CD4-positive, alpha-beta T cell (primary cell): ENCODE measurements at regions not wholly inside any gene's neighbourhood (a gene's known extent, or its start where the extent isn't known, plus 50 kb on each side); places are given as distances from the start of the nearest gene placed in this dataset.

ENCODE experiments used
- ATAC-seq: fragments of 200-7000 bp; cut with Tn5 transposase; one replicate; pipeline ENCODE4 v1.10.0; 2022; ENCODE audit warnings: mild to moderate bottlenecking; ENCODE audit not compliant: poor library complexity
- CTCF ChIA-PET: fragments of 350-600 bp; sonication (Branson Sonifier 250); formaldehyde crosslinking; loops from one replicate; lab custom pipeline; 2021; ENCODE audit warnings: antibody characterized with exemption, inconsistent platforms; lab: Charles Lee
- POLR2A ChIA-PET: fragments of 350-600 bp; sonication (Branson Sonifier 250); formaldehyde crosslinking; loops from one replicate; lab custom pipeline; 2021; ENCODE audit warnings: antibody characterized with exemption, inconsistent platforms; lab: Charles Lee
- DNase-seq, 14 experiments: peaks; one replicate each; pipeline ENCODE4 v3.0.0-alpha.2; 2013 to 2020; ENCODE audit warnings: mixed read lengths in 2 of 14
- H3K27ac ChIP-seq, 2 donors: one replicate each; pipeline versions ENCODE4 v1.5.1 to v1.7.0; 2013; ENCODE audit warnings: low read length in 2 of 2, low read depth in 1 of 2, mild to moderate bottlenecking in 1 of 2
- H3K27me3 ChIP-seq, 2 experiments: 1 replicate in 1 of 2; 2 replicates in 1 of 2; pipeline versions ENCODE4 v1.6.1 to v1.7.0; 2013; ENCODE audit warnings: low read length in 2 of 2, control low read depth in 1 of 2, mild to moderate bottlenecking in 1 of 2, moderate library complexity in 1 of 2; ENCODE audit not compliant: insufficient read depth in 2 of 2, control insufficient read depth in 1 of 2
- H3K36me3 ChIP-seq: one replicate; pipeline ENCODE4 v1.6.1; 2013; ENCODE audit warnings: low read length, control low read depth; ENCODE audit not compliant: insufficient read depth
- H3K4me1 ChIP-seq: one replicate; pipeline ENCODE4 v1.6.1; 2013; ENCODE audit warnings: low read length, control low read depth; ENCODE audit not compliant: insufficient read depth
- H3K4me3 ChIP-seq: one replicate; pipeline ENCODE4 v1.5.1; 2013; ENCODE audit warnings: mild to moderate bottlenecking, low read length, moderate library complexity
- H3K9me3 ChIP-seq, 2 experiments: 1 replicate in 1 of 2; 2 replicates in 1 of 2; pipeline versions ENCODE4 v1.6.1 to v1.7.0; 2013; ENCODE audit warnings: low read length in 2 of 2, mild to moderate bottlenecking in 2 of 2, control low read depth in 1 of 2, moderate library complexity in 1 of 2; ENCODE audit not compliant: control insufficient read depth in 1 of 2, insufficient read depth in 1 of 2
- H3K27ac Mint-ChIP-seq: one replicate; pipeline ENCODE4 v1.8.0; 2020; ENCODE audit warnings: mixed read lengths
- H3K27me3 Mint-ChIP-seq: one replicate; pipeline ENCODE4 v1.8.0; 2021; ENCODE audit warnings: mixed read lengths
- H3K36me3 Mint-ChIP-seq: one replicate; pipeline ENCODE4 v1.8.0; 2021; ENCODE audit warnings: low read depth, mixed read lengths
- H3K4me1 Mint-ChIP-seq: one replicate; pipeline ENCODE4 v1.8.0; 2021; ENCODE audit warnings: low read depth, mixed read lengths
- H3K4me3 Mint-ChIP-seq: one replicate; pipeline ENCODE4 v1.8.0; 2020; ENCODE audit warnings: mild to moderate bottlenecking, mixed read lengths
- H3K9me3 Mint-ChIP-seq: one replicate; pipeline ENCODE4 v1.8.0; 2020; ENCODE audit warnings: mixed read lengths
- intact Hi-C, 2 experiments: fragments of 100-400 bp; cut with DNase I in 1 of 2; cut with micrococcal nuclease in 1 of 2; formaldehyde crosslinking; loops; one replicate each; pipeline versions ENCODE4 v1.15.1 to v1.9.0; 2023 to 2025; cut with DNase I, micrococcal nuclease
- TF ChIP-seq, protein P1 (sequence below): fragments of 200-600 bp; IDR thresholded peaks from one replicate; pipeline ENCODE4 v1.8.0; 2022; ENCODE audit warnings: antibody characterized with exemption, mild to moderate bottlenecking

- DNase-seq: no peak
- Mint-ChIP-seq H3K4me1 (no peaks in the 10 kb centered on the region), H3K27me3 (no peaks in the 10 kb centered on the region), H3K36me3 (peaks cover 14% of the 10 kb centered on the region), H3K4me3 (no peak overlapping the region), H3K27ac (no peak overlapping the region), H3K9me3 (peaks cover 25% of the 10 kb centered on the region)
- Histone ChIP-seq H3K9me3 (peaks cover 0 to 34% of the 10 kb centered on the region in 2 experiments), H3K27me3 (no peaks in the 10 kb centered on the region), H3K27ac (no peak overlapping the region), H3K36me3 (no peaks in the 10 kb centered on the region), H3K4me1 (no peaks in the 10 kb centered on the region), H3K4me3 (no peak overlapping the region)
- CTCF ChIA-PET: no interaction called here
- no peak for ATAC-seq
- TF ChIP-seq, protein P1, sequence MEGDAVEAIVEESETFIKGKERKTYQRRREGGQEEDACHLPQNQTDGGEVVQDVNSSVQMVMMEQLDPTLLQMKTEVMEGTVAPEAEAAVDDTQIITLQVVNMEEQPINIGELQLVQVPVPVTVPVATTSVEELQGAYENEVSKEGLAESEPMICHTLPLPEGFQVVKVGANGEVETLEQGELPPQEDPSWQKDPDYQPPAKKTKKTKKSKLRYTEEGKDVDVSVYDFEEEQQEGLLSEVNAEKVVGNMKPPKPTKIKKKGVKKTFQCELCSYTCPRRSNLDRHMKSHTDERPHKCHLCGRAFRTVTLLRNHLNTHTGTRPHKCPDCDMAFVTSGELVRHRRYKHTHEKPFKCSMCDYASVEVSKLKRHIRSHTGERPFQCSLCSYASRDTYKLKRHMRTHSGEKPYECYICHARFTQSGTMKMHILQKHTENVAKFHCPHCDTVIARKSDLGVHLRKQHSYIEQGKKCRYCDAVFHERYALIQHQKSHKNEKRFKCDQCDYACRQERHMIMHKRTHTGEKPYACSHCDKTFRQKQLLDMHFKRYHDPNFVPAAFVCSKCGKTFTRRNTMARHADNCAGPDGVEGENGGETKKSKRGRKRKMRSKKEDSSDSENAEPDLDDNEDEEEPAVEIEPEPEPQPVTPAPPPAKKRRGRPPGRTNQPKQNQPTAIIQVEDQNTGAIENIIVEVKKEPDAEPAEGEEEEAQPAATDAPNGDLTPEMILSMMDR: no peak
- POLR2A ChIA-PET: no interaction called here
- intact Hi-C loops: no loop called here
Measured at GRCh38 chr19:23855676-23856075, 59.0 kb upstream of the ZNF726 start.

- POLR2A ChIA-PET: no interaction called here
- Histone ChIP-seq H3K4me1 (no peaks in the 10 kb centered on the region), H3K36me3 (no peaks in the 10 kb centered on the region), H3K9me3 (peaks cover 5 to 32% of the 10 kb centered on the region in 2 experiments), H3K4me3 (no peak overlapping the region), H3K27me3 (no peaks in the 10 kb centered on the region), H3K27ac (no peak overlapping the region)
- CTCF ChIA-PET: no interaction called here
- no peak for ATAC-seq
- no peaks in the 10 kb centered on the region for H3K27me3 Mint-ChIP-seq
- DNase-seq: no peak
- H3K36me3 Mint-ChIP-seq: peaks cover 24% of the 10 kb centered on the region
- intact Hi-C loops: no loop called here
- H3K4me3 Mint-ChIP-seq: no peak overlapping the region
- TF ChIP-seq, protein P1: no peak
- H3K4me1 Mint-ChIP-seq: no peaks in the 10 kb centered on the region
- no peak overlapping the region for H3K27ac Mint-ChIP-seq
- peaks cover 32% of the 10 kb centered on the region for H3K9me3 Mint-ChIP-seq
Measured at GRCh38 chr19:23851966-23852365, 62.7 kb upstream of the ZNF726 start.

DNA sequence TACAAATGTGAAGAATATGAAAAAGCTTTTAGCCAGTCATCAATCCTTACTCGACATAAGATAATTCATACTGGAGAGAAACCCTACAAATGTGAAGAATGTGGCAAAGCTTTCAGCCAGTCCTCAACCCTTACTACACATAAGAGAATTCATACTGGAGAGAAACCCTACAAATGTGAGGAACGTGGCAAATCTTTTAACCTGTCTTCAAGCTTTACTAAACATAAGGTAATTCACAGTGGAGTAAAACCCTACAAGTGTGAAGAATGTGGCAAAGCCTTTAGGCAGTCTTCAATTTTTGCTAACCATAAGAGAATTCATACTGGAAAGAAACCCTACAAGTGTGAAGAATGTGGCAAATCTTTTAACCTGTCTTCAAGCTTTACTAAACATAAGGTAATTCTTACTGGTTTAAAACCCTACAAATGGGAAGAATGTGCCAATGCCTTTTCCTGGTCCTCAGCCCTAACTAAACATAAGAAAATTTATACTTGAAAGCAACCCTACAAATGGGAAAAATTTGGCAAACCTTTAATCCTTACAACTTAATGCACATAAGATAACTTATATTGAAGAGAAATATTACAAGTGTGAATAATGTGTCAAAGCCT, 74.1 kb upstream of the ZNF681 start:
- Histone ChIP-seq H3K27me3 (no peaks in the 10 kb centered on the region), H3K4me3 (no peak overlapping the region), H3K9me3 (peaks cover 18 to 69% of the 10 kb centered on the region in 2 experiments), H3K36me3 (no peaks in the 10 kb centered on the region), H3K4me1 (no peaks in the 10 kb centered on the region), H3K27ac (no peak overlapping the region)
- ATAC-seq: no peak
- no peak overlapping the region for H3K4me3 Mint-ChIP-seq
- peaks cover 23% of the 10 kb centered on the region for H3K9me3 Mint-ChIP-seq
- no peaks in the 10 kb centered on the region for H3K27me3 Mint-ChIP-seq
- H3K27ac Mint-ChIP-seq: no peak overlapping the region
- ChIA-PET POLR2A (no interaction called here), CTCF (no interaction called here)
- no peaks in the 10 kb centered on the region for H3K4me1 Mint-ChIP-seq
- peaks cover 48% of the 10 kb centered on the region for H3K36me3 Mint-ChIP-seq
- intact Hi-C loops: no loop called here
- TF ChIP-seq, protein P1: no peak
- no peak for DNase-seq
